Fibroblast of lung (primary cell): ENCODE measurements at regions not wholly inside any gene's neighbourhood (a gene's known extent, or its start where the extent isn't known, plus 50 kb on each side); places are given as distances from the start of the nearest gene placed in this dataset.

Source experiments
- CTCF ChIP-seq, 2 donors: IDR thresholded peaks in 1 of 2; conservative IDR thresholded peaks in 1 of 2; 1 replicate in 1 of 2; 2 replicates in 1 of 2; pipeline ENCODE4 v1.5.1; 2011 to 2012; ENCODE audit warnings: low read length in 2 of 2, control low read depth in 1 of 2, inconsistent platforms in 1 of 2, low read depth in 1 of 2, mild to moderate bottlenecking in 1 of 2
- EZH2 ChIP-seq: IDR thresholded peaks from 2 replicates; pipeline ENCODE4 v1.5.1; 2012; ENCODE audit warnings: low read length, control low read depth, mild to moderate bottlenecking; ENCODE audit errors: missing control alignments

GRCh38 chr5:89724379-89725095, 685.0 kb downstream of the CETN3 start:
- TF ChIP-seq CTCF (conservative IDR thresholded peaks at IDR 0.05 in 1 of 2, IDR thresholded peaks at IDR 0.05 in 1 of 2; ENCODE audit: low read depth in 1 of 2, low read length in 2 of 2) (no peak), EZH2 (no peak)
